SK-N-MC (cell line): ENCODE measurements at regions not wholly inside any gene's neighbourhood (a gene's known extent, or its start where the extent isn't known, plus 50 kb on each side); places are given as distances from the start of the nearest gene placed in this dataset.

Source experiments
- EZH2 ChIP-seq: fragments of 200-600 bp; sonication (generic); IDR thresholded peaks from one replicate; pipeline ENCODE4 v1.6.1; 2017; ENCODE audit warnings: antibody characterized with exemption
- POLR2AphosphoS5 ChIP-seq: IDR thresholded peaks from 2 replicates; pipeline ENCODE4 v1.6.1; 2012; ENCODE audit warnings: mild to moderate bottlenecking, low read depth, low read length, borderline replicate concordance

DNA sequence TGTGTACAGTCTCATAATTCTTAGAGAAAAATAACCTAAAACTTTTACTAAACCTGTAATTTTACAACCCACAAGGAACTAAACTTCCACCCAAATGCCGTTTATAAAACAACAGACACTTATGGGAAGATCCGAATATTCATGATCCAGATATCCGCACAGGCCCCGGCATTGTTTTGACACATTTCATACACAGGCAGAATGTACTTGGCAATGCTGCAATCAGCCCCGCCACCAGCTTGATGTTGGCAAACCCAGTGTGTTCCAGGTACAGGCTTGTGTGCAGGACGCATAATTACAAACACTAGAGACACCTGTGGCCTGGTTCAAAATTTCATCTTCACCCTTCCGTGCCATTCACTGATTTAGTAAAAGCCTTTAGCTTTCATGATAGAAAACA is 393.0 kb upstream of the SALL3 start:
- no peak for TF ChIP-seq EZH2
- no peak for TF ChIP-seq POLR2AphosphoS5
